ENCODE measurements at regions not wholly inside any gene's neighbourhood (a gene's known extent, or its start where the extent isn't known, plus 50 kb on each side); places are given as distances from the start of the nearest gene placed in this dataset.

DNA sequence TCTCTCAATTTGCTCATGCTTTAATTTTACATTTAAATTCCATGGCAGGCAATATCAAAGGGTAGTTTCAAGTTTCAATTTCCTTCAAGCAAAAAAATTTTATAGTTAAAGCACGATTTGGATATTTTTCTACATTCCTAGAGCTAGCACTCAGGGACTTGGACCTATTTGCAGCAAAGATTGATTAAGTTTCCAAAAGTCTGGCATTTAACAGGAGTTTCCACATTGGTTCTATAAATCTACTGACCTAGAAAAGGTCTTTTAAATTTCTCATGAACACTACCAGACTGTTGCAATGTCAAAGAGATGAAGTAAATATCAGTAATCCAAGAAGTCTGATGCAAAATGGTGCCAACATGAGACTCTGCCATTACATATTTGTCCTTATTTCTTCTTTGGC, 253.7 kb upstream of the LINC00305 start:
- CTCF ChIA-PET = no interaction called here
- Histone ChIP-seq H3K4me2 (no peak overlapping the region), H3K4me3 (no peak overlapping the region), H3K79me2 (ENCODE audit: low read depth) (no peaks in the 10 kb centered on the region), H3K27ac (no peak overlapping the region), H3F3A (ENCODE audit: insufficient read depth, low read depth) (no peaks in the 10 kb centered on the region), H3K9me2 (ENCODE audit: insufficient read depth) (no peaks in the 10 kb centered on the region), H2AFZ (no peak overlapping the region), H3K9me3 (ENCODE audit: insufficient read depth, low read depth) (no peaks in the 10 kb centered on the region), H4K20me1 (ENCODE audit: insufficient read depth) (no peaks in the 10 kb centered on the region), H3K27me3 (ENCODE audit: insufficient read depth, low read depth) (no peaks in the 10 kb centered on the region), H3K4me1 (replicated peaks; ENCODE audit: insufficient read depth) (no peaks in the 10 kb centered on the region), H3K36me3 (ENCODE audit: low read depth) (no peaks in the 10 kb centered on the region)
- TF ChIP-seq, protein P1, sequence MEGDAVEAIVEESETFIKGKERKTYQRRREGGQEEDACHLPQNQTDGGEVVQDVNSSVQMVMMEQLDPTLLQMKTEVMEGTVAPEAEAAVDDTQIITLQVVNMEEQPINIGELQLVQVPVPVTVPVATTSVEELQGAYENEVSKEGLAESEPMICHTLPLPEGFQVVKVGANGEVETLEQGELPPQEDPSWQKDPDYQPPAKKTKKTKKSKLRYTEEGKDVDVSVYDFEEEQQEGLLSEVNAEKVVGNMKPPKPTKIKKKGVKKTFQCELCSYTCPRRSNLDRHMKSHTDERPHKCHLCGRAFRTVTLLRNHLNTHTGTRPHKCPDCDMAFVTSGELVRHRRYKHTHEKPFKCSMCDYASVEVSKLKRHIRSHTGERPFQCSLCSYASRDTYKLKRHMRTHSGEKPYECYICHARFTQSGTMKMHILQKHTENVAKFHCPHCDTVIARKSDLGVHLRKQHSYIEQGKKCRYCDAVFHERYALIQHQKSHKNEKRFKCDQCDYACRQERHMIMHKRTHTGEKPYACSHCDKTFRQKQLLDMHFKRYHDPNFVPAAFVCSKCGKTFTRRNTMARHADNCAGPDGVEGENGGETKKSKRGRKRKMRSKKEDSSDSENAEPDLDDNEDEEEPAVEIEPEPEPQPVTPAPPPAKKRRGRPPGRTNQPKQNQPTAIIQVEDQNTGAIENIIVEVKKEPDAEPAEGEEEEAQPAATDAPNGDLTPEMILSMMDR (conservative IDR thresholded peaks at IDR 0.05) = no peak
- TF ChIP-seq EZH2 (IDR thresholded peaks at IDR 0.05; ENCODE audit: low read depth) = no peak
- DNase-seq = no peak
- no TSS peak for BruUV-seq (replicated peaks)
- intact Hi-C loops (cut with micrococcal nuclease; ENCODE audit: unreplicated experiment) = no loop called here
- POLR2A ChIA-PET (ENCODE audit: unreplicated experiment) = no interaction called here

DNA sequence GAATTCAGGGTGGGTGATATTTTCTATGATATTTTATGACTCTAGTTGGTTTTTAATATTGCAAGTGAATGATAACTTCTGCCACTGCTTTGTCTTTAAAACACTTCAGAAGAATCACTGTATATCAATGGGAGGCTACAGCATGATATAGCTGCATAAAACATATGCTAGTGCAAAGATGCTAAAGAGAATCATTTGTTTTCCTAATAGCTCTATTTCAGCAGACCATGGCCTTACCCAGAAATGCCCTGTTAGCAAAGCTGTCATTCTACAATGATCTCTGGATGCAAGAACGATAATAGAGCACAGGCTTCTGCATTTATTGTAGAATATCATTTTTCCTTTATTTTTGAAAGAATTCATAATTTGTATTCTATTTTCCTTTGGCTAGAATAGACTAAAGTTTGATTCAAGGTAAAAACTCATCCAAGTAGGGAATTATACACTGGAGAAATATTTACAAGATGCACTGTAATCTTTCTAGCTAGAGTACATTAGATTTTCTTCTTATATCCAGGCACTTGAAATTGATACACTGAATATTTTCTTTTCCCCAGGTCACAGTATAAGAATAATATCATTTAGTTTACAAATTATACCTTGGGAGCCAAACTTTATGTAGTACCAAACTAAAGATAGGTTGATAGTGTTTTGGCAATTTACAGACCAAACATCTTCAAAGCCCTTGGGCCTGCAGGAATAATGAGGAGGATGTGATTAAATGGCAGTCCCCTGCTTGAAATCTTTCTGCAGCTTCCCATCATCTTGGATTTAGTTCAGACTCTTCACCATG, 252.6 kb upstream of the LINC00305 start:
- CTCF ChIA-PET = no interaction called here
- BruUV-seq (replicated peaks) = no TSS peak

DNA sequence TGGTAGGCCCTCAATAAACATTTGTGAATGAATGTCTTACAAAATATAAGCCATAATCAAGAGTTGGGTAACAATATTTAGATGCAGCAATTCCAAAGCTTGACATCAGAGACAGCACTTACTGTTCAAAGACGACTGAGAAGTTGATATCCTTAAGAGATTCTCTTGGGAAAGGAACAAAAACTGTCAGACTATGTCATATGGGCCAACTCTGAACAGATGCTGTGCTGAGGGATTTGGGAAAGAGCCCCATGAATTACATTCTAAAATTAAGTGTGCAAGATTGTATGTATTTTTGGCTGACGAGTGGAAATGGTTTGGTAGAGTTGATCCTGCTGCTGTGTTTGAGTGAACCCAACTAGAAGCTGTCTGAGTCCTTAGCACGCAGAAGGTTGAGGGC, 250.7 kb upstream of the LINC00305 start:
- Histone ChIP-seq H3K27ac (no peak overlapping the region), H3K79me2 (ENCODE audit: low read depth) (no peaks in the 10 kb centered on the region), H3K4me2 (no peak overlapping the region), H3K9me3 (ENCODE audit: insufficient read depth, low read depth) (no peaks in the 10 kb centered on the region), H3F3A (ENCODE audit: insufficient read depth, low read depth) (no peaks in the 10 kb centered on the region), H3K36me3 (ENCODE audit: low read depth) (no peaks in the 10 kb centered on the region), H3K27me3 (ENCODE audit: insufficient read depth, low read depth) (no peaks in the 10 kb centered on the region), H3K4me1 (replicated peaks; ENCODE audit: insufficient read depth) (no peaks in the 10 kb centered on the region), H3K4me3 (no peak overlapping the region), H2AFZ (no peak overlapping the region), H4K20me1 (ENCODE audit: insufficient read depth) (no peaks in the 10 kb centered on the region), H3K9me2 (ENCODE audit: insufficient read depth) (no peaks in the 10 kb centered on the region)
- CTCF ChIA-PET = no interaction called here
- no peak for DNase-seq
- TF ChIP-seq, protein P1 (conservative IDR thresholded peaks at IDR 0.05) = no peak
- no peak for TF ChIP-seq EZH2 (IDR thresholded peaks at IDR 0.05; ENCODE audit: low read depth)
- POLR2A ChIA-PET (ENCODE audit: unreplicated experiment) = no interaction called here
- no TSS peak for BruUV-seq (replicated peaks)
- intact Hi-C loops (cut with micrococcal nuclease; ENCODE audit: unreplicated experiment) = no loop called here

More for the DNA sequence above, 252.6 kb upstream of the LINC00305 start:
- POLR2A ChIA-PET (ENCODE audit: unreplicated experiment) = no interaction called here
- no peak overlapping the region for H2AFZ ChIP-seq
- no peak overlapping the region for H3K27ac ChIP-seq
- no peak for DNase-seq
- H3F3A ChIP-seq (ENCODE audit: insufficient read depth, low read depth) = no peaks in the 10 kb centered on the region
- H3K36me3 ChIP-seq (ENCODE audit: low read depth) = no peaks in the 10 kb centered on the region
- H3K79me2 ChIP-seq (ENCODE audit: low read depth) = no peaks in the 10 kb centered on the region
- H3K4me3 ChIP-seq = no peak overlapping the region
- intact Hi-C loops (cut with micrococcal nuclease; ENCODE audit: unreplicated experiment) = no loop called here
- no peaks in the 10 kb centered on the region for H3K9me2 ChIP-seq (ENCODE audit: insufficient read depth)
- H3K4me2 ChIP-seq = no peak overlapping the region
- no peak for TF ChIP-seq EZH2 (IDR thresholded peaks at IDR 0.05; ENCODE audit: low read depth)
- TF ChIP-seq, protein P1 (conservative IDR thresholded peaks at IDR 0.05) = no peak
- H3K27me3 ChIP-seq (ENCODE audit: insufficient read depth, low read depth) = no peaks in the 10 kb centered on the region
- no peaks in the 10 kb centered on the region for H3K9me3 ChIP-seq (ENCODE audit: insufficient read depth, low read depth)
- H3K4me1 ChIP-seq (replicated peaks; ENCODE audit: insufficient read depth) = no peaks in the 10 kb centered on the region
- no peaks in the 10 kb centered on the region for H4K20me1 ChIP-seq (ENCODE audit: insufficient read depth)

Data from PC-9 (cell line).